Stimulated activated CD8-positive, alpha-beta memory T cell treated with anti-CD3 and anti-CD28 coated beads, Interleukin-4, amount 100 ng/mL, for 24 hours (primary cell): ENCODE measurements at regions not wholly inside any gene's neighbourhood (a gene's known extent, or its start where the extent isn't known, plus 50 kb on each side); places are given as distances from the start of the nearest gene placed in this dataset.
"Not testable (repeated sequence)": the region's sequence is repeated elsewhere in the genome, so short reads cannot be mapped to it uniquely, and the experiment has no call there.

Experiments used
- DNase-seq: peaks from one replicate; pipeline ENCODE4 v3.0.0-alpha.2; 2020; ENCODE audit warnings: low read depth

DNA sequence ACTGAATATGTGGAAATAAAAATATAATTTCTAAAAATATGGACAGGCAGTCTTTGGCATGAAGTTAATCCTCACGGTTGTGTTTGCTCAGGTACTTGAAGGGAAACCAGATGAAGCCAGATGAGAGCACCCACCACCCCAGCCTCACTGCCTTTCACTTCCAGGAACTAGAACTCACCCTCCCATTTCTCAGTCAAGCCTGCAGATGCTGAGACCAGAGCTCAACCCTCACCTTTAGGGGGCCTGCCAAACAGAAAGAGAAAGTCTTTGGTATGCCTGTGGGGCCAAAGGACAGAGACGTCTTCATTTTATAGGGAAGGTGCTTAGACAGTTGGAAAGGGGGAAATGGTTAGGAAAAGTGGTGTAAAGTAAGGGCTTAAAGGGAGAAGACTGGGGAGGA lies 252.8 kb upstream of the PLET1 start:
- no peak for DNase-seq

DNA sequence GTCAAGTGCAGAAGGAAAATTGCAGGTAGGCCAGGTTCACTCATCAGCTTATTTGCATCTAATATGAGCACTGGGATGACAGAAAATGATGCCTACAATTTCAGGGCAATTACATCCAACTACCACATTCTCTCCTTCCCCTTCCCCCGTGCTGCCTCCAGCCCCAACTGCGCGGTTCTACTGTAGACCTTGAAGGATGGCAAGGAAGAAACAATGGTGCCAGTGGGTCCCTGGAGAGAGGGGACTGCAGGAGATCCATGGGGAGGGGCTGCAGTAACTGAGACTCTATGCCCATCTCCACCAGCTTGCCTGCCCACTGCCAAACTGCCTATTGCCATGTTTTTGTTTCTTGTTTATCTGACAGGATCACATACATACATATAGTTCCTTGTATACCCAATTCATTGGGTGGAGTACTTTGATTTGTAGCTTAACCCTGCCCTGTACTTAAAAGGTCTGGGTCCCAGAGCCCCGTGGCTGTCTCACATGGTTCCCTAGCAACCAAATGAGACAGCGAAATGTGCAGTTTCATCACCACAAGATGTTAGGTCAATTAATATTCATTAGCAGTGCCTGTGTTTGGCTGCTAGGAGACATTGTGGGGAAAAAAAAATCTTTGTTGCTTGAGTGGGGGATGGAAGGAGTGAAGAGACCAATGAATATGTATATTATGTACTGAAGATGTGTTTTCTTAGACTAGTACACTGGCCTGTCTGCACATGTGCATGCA lies 253.5 kb upstream of the PLET1 start:
- DNase-seq, result no peak

DNA sequence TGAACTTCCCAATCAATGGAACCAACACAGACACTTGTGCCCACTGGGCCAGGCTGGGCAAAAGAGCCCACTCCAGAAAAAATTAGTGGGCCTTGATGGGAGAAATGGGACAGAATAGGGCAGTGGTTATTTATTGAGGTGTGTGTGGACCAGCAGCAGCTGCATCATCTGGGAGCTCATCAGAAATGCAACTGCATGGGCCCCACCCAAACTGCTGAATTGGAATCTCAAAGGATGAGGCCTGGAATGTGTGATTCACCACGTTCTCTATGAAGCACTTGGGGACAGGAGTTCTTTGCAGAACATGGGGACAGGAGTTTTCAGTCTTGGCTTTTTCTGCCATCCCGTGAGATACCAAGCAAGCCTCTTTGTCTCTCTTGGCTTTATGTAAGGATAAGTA lies 255.6 kb upstream of the PLET1 start:
- no peak for DNase-seq

DNA sequence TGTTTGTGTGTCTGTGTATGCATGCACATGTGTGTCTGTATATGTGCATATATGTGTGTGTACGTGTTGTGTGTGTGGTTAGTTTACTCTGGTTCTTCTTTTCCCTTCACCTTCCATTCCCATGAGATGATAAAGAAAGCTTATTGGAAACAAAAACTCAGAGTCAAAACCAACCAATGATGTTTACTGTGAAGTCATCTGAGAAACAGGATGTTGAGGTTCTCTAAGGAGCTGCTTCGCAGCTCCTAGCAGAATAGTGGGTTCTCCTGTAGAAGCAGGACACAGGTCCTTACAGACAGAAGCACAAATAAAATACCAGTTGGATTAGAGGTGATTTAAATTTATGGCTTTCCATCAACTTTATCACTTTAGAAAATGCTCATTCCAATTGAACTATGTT lies 256.1 kb upstream of the PLET1 start:
- DNase-seq, result no peak

DNA sequence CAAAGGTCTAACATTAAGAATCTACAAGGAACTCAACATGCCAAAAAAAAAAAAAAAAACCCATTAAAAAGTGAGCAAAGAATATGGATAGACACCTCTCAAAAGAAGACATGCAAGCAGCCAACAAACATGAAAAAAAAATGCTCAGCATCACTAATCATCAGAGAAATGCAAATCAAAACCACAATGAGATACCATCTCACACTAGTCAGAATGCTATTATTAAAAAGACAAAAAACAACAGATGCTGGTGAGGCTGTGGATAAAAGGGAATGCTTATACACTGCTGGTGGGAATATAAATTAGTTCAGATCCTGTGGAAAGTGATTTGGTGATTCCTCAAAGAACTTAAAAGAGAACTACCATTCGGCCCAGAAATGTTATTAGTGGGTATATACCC lies 257.7 kb upstream of the PLET1 start:
- DNase-seq, result no peak

DNA sequence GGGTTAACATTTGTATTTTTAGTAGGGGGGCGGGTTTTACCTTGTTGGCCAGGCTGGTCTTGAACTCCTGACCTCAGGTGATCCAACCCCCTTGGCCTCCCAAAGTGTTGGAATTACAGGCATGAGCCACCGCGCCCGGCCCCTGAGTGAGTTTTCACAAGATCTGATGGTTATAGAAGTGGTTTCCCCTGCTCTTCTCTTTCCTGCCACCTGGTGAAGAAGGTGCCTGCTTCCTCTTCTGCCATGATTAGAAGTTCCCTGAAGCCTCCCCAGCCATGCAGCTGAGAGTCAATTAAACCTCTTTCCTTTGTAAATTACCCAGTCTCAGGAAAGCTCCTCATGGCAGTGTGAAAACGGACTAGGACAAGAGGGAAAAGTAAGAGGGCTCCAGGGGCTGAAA lies 259.1 kb upstream of the PLET1 start:
- DNase-seq, result no peak

DNA sequence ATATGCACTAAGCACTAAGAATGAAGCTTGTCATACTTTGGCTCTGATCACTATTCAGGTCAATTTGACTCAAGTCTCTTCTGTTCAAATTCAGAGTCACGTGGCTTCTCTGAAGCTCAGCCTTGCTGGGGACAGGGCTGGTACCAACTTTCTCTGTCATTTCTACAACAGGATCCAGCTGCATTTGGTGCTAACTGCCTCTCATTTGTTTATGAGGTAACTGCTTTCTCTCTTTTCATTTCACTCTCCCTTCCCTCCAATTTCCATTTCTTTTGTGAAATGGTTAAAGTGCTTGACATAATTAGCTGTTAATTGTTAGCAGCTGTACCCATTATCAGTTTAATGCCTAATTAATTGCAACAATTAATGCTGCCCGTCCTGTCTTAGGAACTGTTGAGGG lies 259.7 kb upstream of the PLET1 start:
- DNase-seq, result no peak

DNA sequence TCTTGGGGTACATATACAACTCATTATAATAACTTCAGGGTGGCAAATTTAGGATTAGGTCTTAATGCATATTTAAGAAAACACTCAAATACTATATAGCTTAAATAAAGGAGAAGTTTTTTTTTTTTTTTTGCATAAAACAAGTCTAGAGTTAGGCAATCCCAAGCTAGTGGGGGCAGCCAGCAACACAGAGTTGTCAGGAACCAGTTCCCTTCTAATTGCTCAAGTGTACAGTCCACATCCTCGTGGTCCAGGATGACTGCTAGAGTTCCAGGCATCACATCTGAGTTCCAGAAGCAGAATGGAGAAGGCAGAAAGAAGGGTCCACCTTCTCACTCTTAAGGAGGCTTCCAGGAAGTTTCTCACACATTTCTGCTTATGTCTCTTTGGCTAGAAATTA lies 261.9 kb upstream of the PLET1 start:
- no peak for DNase-seq

DNA sequence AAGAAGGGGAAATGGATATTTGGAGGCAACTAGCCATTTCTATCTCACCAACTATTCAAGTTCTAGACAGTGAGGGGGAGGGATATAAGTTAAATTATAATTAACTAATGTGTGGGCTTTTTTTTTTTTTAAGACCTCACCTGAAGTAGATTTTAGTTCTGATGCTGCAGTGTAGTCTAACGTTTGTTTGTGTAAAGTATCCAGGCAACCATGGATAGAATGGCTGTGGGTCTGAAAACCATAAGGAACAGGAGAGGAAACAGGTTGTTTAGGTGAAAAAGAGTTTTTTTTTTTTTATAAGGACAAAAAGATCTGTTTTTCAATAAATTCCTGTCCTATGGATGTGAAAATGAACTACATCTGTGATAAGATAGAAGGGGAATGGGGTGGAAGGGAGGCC lies 262.4 kb upstream of the PLET1 start:
- no peak for DNase-seq

DNA sequence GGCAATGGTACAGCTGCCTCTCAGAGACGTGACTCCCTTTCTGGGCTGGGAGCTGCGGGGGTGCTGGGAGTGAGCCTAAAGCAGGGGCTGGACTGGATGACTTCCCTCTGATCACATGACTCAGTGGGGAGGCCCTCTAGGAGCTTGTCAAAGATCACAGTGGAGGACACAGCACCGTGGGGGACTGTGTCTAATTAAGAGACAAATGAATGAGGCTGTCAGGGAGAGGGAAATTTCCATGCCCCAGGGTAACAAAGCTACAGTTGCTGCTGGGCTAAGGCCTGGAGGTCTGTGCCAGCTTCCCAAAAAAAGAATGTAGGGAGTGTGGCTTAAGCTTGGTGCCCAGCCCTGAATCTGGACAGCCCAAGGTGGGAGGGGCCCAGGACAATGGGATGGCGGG lies 262.8 kb upstream of the PLET1 start:
- no peak for DNase-seq

DNA sequence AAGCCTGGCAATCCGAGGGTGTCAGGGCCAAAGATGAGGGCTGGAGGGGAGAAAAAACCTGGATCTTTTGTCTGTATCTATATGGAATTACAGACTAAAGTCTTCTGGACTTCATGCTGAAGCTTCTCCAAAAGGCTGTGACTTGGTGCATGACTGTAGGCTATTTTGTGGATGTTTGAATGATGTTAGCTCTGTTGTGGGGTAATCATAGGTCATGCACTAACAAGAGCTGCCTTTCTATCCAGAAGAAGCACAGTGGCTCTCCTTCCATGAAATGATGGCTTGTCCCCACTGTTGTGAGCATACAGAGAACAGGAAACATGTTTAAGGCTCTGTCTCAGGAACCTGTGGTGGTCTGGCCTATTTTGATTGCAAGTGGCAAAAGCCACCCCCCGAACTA lies 263.3 kb upstream of the PLET1 start:
- no peak for DNase-seq

DNA sequence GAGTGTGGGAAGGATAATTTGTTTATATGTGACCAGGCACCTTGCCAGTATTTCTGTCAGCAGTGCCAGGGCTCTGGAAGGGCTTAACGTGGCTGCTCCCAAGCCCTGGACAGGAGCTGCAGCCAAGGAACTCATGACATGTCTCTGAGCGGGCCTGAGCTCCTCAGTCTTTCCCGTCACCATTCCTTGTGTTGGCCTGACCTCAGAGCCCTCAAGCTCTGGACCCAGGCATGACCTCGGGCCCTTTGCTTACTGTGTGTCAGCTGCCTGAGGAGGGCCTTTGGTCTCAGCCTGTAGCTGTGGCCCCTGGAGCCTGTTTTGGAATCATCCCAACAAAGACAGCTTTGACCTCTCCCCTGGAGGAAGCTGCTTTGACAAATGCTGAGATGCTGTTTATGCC lies 264.1 kb upstream of the PLET1 start:
- DNase-seq, result no peak

DNA sequence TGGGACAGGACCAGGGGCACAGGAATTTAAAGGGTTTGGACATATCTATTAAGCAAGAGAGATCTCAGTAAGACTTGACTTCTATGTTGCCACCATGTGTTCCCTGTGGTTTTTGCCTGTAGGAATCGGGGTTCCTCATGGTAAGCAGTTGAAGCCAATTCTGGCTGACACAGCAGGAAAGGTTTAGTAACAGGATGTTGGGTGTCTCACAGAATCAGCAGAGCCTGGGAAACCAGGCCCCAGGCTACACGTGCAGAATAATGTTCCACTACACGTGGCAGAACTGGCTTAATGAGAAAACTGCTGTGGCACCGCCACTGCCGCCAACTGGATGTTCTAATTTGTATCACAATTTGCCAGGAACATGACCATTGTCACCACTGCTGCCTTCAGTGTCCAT lies 264.6 kb upstream of the PLET1 start:
- no peak for DNase-seq

DNA sequence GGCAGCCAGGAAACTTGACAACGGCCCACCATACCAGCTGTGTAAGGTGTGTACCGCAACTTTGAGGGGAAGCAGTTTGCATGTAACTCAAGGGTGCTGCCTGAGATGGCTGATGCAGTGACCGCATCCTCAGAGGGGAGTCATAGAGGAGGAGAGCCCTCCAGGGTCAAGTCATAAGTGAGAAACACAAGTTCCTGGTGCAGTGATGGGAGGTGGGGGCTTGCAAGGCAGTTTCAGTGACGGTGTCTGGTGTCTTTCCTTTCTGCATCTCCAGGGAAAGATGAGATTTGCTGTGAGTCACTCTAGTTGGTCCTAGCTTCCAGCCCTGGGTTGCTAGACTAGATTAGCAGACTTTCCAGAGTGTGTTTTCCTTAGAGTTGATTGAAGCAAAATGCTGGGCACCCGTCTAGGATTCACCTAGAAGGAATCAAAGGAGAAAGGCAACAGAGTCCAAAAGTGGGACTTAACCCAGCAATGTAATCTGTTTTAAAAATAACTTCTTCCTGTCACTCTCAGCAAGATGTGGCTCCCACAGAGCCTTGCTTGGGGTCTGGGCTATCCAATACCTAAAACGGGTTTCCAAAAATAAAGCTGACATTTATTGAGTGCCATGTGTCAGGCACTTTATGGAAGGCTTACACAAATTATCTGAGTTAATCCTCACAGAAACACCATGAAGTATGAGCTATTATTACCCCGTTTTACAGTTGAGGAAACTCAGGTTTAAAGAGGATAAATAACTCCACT lies 265.4 kb upstream of the PLET1 start:
- DNase-seq, result no peak

DNA sequence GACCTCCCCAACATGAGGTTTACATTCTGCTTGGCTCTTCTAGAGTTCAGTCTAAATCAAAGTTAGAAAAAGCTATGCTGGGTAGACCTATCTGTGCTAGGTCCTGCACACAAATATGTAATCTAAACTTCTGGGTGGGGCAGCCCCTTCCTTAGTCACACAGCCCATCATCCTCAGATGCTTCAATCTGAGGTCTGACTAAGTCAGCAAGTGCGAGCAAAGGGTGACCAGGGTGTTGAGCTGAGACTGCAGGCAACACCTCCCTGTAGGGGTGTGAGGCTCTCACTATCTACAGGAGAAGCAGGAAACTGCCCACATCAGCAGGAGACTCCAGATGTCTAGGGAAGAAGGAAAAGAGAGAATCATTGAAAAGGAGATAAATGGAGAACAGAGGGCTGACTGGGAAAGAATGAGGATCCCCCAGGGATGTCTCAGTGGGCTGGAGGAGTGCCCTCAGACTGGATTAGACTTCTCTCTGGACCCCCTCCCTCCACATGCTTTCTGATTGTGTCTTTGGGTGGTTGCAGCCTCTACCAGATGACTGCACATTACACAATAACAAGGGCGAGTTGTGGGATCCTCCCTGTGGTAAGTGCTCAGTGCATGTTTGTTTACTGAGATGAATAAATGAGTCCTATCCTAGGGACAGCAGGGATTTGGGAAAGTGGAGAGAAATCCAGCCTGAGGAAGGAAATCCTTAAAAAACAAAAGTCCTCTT lies 266.2 kb upstream of the PLET1 start:
- DNase-seq, result no peak

DNA sequence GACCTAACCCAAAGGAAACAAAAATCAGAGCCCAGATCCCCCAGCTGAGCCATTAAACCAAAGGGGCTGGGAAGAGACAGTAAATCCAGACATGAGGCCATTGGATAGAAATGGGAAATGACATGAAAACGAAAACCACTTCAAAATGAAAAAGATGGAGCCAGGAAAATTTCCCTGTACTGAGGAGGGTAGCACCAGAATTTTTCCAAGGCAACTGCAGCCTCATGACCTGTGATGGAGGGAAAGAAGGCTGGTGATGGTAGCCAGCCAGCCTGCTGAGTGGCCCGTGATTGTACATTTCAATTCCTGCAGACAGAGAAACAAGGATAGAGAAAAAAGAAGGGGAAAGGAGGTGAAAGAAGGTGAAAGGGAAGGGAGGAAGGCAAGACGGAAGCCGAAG lies 268.4 kb upstream of the PLET1 start:
- DNase-seq, result no peak

DNA sequence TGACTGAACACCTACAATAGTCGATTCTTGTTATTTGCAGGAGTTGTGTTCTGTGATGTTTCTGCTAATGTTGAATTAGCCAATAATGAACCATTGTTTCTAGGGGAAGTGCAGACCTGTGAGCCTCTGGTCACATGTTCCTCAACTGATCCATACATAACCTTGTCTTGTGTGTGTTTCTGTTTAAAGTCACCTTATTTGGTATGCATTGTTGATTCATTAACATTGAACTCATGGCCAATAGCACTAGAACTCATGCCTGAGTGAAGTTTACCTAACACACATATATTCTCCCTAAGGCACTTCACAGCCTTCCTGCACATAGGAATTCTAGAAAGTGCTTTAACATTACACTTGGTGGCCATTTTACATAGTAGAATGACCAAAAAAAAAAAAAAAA lies 271.8 kb upstream of the PLET1 start:
- no peak for DNase-seq

DNA sequence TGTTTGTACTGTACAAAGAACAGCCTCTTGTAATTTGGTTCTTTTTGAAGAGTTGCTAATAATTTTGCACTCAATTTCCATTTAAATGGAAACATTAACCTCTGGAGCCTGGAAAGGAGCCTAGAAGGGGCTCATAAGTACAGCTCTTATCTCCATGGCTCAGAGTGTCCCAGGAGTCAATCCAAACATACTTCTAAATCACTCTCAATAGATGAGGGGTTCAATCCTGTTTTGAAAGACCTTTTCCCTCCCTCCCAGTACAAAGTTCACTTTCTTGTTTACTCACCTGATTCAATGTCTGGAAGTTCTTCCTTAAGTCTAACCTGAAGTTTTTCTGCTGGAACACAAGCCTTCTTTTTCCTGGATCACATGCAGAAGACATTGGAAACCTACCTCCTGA lies 273.0 kb upstream of the PLET1 start:
- DNase-seq, result no peak

DNA sequence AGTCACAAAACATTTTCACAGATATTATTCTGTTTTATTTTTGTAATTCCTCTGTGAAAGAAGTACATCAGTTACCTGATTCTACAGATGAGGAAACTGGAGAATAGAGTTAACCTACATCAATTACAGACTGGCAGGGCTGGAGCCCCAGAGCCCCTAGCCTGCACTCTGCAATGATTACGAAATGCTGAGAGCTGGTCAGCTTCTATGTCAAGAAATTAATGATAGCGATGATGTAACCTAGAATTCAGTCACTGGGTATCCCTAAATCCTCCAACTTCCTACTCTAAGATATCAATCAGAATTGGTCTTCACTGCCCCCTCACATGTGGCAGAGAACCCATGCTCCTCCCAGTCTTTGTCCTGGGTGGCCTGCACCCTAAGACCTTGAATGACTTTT lies 273.5 kb upstream of the PLET1 start:
- DNase-seq, result no peak

DNA sequence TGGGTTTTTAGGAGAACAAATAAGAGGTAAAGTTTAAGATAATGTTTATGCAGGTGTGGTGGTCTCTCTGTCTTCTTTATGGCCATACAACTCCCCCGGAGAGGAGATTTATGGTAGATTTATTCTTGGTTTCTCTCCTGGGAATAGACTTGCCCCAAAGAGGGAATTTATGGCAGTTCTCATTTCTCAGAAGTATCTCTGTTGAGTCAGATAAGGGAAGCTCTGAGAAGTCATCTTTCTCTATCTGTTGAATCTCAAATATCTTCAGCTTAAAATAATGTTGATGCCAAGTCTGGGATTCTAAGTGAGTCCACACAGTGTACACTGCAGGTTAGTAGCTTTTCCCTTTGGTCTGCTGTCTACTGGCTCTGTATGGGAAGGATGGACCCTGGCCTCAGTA lies 276.4 kb upstream of the PLET1 start:
- DNase-seq, result no peak

DNA sequence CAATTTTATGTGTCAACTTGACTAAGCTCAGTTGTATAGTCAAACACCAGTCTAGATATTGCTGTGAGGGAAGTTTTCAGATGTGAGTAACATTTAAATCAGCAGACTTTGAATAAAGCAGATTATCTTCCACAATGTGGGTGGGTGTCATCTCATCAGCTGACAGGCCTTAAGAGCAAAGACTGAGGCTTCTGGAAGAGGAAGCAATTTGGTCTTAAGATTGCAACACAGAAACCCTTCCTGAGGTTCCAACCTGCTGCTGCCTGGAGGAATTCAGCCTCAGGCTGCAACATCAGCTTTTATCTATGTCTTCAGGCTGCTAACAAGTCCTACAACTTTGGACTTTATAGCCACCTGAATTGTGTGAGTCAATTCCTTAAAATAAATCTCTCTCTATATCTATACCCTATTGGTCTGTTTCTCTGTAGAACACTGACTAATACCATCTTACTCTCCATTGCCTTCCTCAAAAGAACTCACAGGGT lies 277.2 kb upstream of the PLET1 start:
- DNase-seq, result no peak

DNA sequence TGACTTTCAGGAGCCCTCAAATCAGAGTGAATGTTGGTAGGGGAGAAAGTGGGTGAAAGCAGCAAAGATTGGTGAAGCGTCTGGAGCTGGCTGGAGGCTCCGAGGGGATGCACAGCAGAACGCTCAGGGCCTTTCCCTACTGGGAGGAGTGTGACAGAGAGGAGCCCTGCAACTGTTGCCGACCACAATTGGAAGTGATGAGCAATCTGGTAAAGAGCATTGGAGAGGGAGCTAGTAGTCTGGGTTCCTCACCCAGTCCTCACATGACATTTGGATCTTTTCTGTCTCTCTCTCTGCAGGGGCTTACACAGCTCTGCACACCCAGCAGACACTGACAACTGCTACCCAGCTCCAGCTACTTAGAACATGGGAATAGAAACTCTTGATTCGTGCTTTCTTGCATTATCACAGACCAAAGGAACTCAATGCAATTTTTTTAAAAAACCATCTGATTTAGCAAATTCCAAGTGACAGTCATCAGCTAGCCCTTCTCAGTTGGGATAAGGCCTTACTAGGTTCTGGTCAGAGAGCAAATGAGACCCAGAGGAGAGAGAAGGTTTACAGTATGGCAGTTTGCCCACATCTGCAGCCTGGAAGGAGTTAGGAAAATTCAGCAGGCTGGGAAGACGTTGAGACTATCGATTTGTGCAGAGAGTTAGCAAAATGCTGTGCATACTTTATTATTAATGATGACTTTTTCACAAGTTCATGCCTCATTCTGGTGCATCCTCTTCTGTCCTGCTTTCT lies 278.0 kb upstream of the PLET1 start:
- no peak for DNase-seq

DNA sequence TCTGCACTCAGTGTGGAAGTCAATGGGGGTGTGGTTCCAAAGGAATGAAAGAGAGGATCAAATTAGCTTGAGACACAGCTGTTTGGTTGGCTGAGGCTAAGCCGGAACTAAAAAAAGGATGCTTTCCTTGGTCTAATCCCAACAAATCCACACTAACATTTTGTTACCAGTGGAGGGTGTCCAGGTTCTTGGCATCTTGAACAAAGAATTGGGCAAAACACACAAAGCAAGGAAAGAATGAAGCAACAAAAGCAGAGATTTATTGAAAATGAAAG lies 278.6 kb upstream of the PLET1 start:
- DNase-seq, result not testable (repeated sequence)
